Upper lobe of left lung (tissue), 4 donors: ENCODE measurements at regions not wholly inside any gene's neighbourhood (a gene's known extent, or its start where the extent isn't known, plus 50 kb on each side); places are given as distances from the start of the nearest gene placed in this dataset.

Experiments used
- EP300 ChIP-seq, 4 donors: sonication (generic); formaldehyde crosslinking; IDR thresholded peaks; one replicate each; pipeline ENCODE4 v1.5.1; 2017; ENCODE audit warnings: antibody characterized with exemption in 4 of 4, control low read depth in 2 of 4
- POLR2A ChIP-seq, 4 donors: fragments of 450-650 bp; IDR thresholded peaks; one replicate each; pipeline ENCODE4 v1.5.1; 2016 to 2017; ENCODE audit warnings: antibody characterized with exemption in 4 of 4, mild to moderate bottlenecking in 2 of 4
- TF ChIP-seq, protein P1 (sequence below), 6 experiments: fragments of 450-650 bp in 4 of 6; fragments of 200-600 bp in 2 of 6; sonication (generic) in 2 of 6; IDR thresholded peaks; one replicate each; pipeline ENCODE4 v1.5.1; 2016 to 2019; ENCODE audit warnings: antibody characterized with exemption in 6 of 6

- TF ChIP-seq POLR2A (IDR thresholded peaks at IDR 0.05) (no peak), EP300 (IDR thresholded peaks at IDR 0.05) (no peak)
- TF ChIP-seq, protein P1, sequence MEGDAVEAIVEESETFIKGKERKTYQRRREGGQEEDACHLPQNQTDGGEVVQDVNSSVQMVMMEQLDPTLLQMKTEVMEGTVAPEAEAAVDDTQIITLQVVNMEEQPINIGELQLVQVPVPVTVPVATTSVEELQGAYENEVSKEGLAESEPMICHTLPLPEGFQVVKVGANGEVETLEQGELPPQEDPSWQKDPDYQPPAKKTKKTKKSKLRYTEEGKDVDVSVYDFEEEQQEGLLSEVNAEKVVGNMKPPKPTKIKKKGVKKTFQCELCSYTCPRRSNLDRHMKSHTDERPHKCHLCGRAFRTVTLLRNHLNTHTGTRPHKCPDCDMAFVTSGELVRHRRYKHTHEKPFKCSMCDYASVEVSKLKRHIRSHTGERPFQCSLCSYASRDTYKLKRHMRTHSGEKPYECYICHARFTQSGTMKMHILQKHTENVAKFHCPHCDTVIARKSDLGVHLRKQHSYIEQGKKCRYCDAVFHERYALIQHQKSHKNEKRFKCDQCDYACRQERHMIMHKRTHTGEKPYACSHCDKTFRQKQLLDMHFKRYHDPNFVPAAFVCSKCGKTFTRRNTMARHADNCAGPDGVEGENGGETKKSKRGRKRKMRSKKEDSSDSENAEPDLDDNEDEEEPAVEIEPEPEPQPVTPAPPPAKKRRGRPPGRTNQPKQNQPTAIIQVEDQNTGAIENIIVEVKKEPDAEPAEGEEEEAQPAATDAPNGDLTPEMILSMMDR (IDR thresholded peaks at IDR 0.05) = no peak
These were observed 90.2 kb upstream of the TGFBR2 start for GRCh38 chr3:30516238-30516637.
